ENCODE measurements at regions not wholly inside any gene's neighbourhood (a gene's known extent, or its start where the extent isn't known, plus 50 kb on each side); places are given as distances from the start of the nearest gene placed in this dataset.

- Mint-ChIP-seq H3K4me3 (no peak overlapping the region), H3K27ac (no peak overlapping the region), H3K36me3 (ENCODE audit: low read depth) (no peaks in the 10 kb centered on the region), H3K27me3 (no peaks in the 10 kb centered on the region), H3K9me3 (peaks cover 3% of the 10 kb centered on the region), H3K4me1 (ENCODE audit: low read depth) (no peaks in the 10 kb centered on the region)
- no peak for DNase-seq
- ChIA-PET POLR2A (no interaction called here), CTCF (no interaction called here)
- intact Hi-C loops (cut with DNase I, micrococcal nuclease), result no loop called here
- ATAC-seq (ENCODE audit: poor library complexity), result no peak
- Histone ChIP-seq H3K27me3 (ENCODE audit: control insufficient read depth in 1 of 2, insufficient read depth in 2 of 2, low read length in 2 of 2) (no peaks in the 10 kb centered on the region), H3K27ac (ENCODE audit: low read depth in 1 of 2, low read length in 2 of 2) (no peak overlapping the region), H3K4me1 (ENCODE audit: insufficient read depth, low read length) (no peaks in the 10 kb centered on the region), H3K9me3 (ENCODE audit: control insufficient read depth in 1 of 2, insufficient read depth in 1 of 2, low read length in 2 of 2) (peaks cover 0 to 12% of the 10 kb centered on the region in 2 experiments), H3K4me3 (ENCODE audit: low read length) (no peak overlapping the region), H3K36me3 (ENCODE audit: insufficient read depth, low read length) (no peaks in the 10 kb centered on the region)
- no peak for TF ChIP-seq CTCF (IDR thresholded peaks at IDR 0.05)
Observed at GRCh38 chr9:80305136-80305535, 733.4 kb downstream of the TLE4 start.

- no peaks in the 10 kb centered on the region for H3K4me1 ChIP-seq (ENCODE audit: insufficient read depth, low read length)
- Mint-ChIP-seq H3K9me3 (peaks cover 5% of the 10 kb centered on the region), H3K27ac (no peak overlapping the region), H3K4me1 (ENCODE audit: low read depth) (no peaks in the 10 kb centered on the region), H3K4me3 (no peak overlapping the region), H3K27me3 (no peaks in the 10 kb centered on the region), H3K36me3 (ENCODE audit: low read depth) (no peaks in the 10 kb centered on the region)
- ChIA-PET POLR2A (no interaction called here), CTCF (no interaction called here)
- no peaks in the 10 kb centered on the region for H3K9me3 ChIP-seq (ENCODE audit: control insufficient read depth in 1 of 2, insufficient read depth in 1 of 2, low read length in 2 of 2)
- H3K36me3 ChIP-seq (ENCODE audit: insufficient read depth, low read length), result no peaks in the 10 kb centered on the region
- ATAC-seq (ENCODE audit: poor library complexity), result no peak
- intact Hi-C loops (cut with DNase I, micrococcal nuclease), result no loop called here
- H3K27me3 ChIP-seq (ENCODE audit: control insufficient read depth in 1 of 2, insufficient read depth in 2 of 2, low read length in 2 of 2), result no peaks in the 10 kb centered on the region
- no peak for DNase-seq
- no peak overlapping the region for H3K27ac ChIP-seq (ENCODE audit: low read depth in 1 of 2, low read length in 2 of 2)
- H3K4me3 ChIP-seq (ENCODE audit: low read length), result no peak overlapping the region
- no peak for TF ChIP-seq CTCF (IDR thresholded peaks at IDR 0.05)
Observed at GRCh38 chr9:80294955-80295354, 723.2 kb downstream of the TLE4 start.

GRCh38 chr9:80294318-80294717 lies 722.6 kb downstream of the TLE4 start:
- no peak overlapping the region for H3K4me3 ChIP-seq (ENCODE audit: low read length)
- H3K27ac ChIP-seq (ENCODE audit: low read depth in 1 of 2, low read length in 2 of 2), result no peak overlapping the region
- peaks cover 6% of the 10 kb centered on the region for H3K9me3 Mint-ChIP-seq
- TF ChIP-seq CTCF (IDR thresholded peaks at IDR 0.05), result no peak
- no peaks in the 10 kb centered on the region for H3K4me1 Mint-ChIP-seq (ENCODE audit: low read depth)
- DNase-seq (no peak), ATAC-seq (ENCODE audit: poor library complexity) (no peak)
- CTCF ChIA-PET, result no interaction called here
- intact Hi-C loops (cut with DNase I, micrococcal nuclease), result no loop called here
- no peak overlapping the region for H3K27ac Mint-ChIP-seq
- no peaks in the 10 kb centered on the region for H3K27me3 Mint-ChIP-seq
- H3K4me1 ChIP-seq (ENCODE audit: insufficient read depth, low read length), result no peaks in the 10 kb centered on the region
- H3K4me3 Mint-ChIP-seq, result no peak overlapping the region
- no peaks in the 10 kb centered on the region for H3K9me3 ChIP-seq (ENCODE audit: control insufficient read depth in 1 of 2, insufficient read depth in 1 of 2, low read length in 2 of 2)
- POLR2A ChIA-PET, result no interaction called here
- no peaks in the 10 kb centered on the region for H3K27me3 ChIP-seq (ENCODE audit: control insufficient read depth in 1 of 2, insufficient read depth in 2 of 2, low read length in 2 of 2)
- no peaks in the 10 kb centered on the region for H3K36me3 Mint-ChIP-seq (ENCODE audit: low read depth)
- H3K36me3 ChIP-seq (ENCODE audit: insufficient read depth, low read length), result no peaks in the 10 kb centered on the region

All from CD4-positive, alpha-beta T cell (primary cell).